GM23338 (cell line): ENCODE measurements at regions not wholly inside any gene's neighbourhood (a gene's known extent, or its start where the extent isn't known, plus 50 kb on each side); places are given as distances from the start of the nearest gene placed in this dataset.

Source experiments
- ATAC-seq: fragments of 200-7000 bp; cut with Tn5 transposase; 3 replicates; pipeline ENCODE4 v1.9.1; 2020
- DNase-seq: peaks from one replicate; pipeline ENCODE4 v3.0.0-alpha.2; 2015; ENCODE audit warnings: low spot score
- H2AFZ ChIP-seq: fragments of 200-600 bp; sonication (generic); 2 replicates; pipeline ENCODE4 v1.8.0; 2016; ENCODE audit warnings: antibody characterized with exemption, mild to moderate bottlenecking, moderate library complexity
- H3F3A ChIP-seq: fragments of 200-600 bp; sonication (generic); replicated peaks from 2 replicates; pipeline ENCODE4 v1.8.0; 2017; ENCODE audit warnings: antibody characterized with exemption, mixed run types, low read depth
- H3K27ac ChIP-seq: fragments of 200-600 bp; sonication (generic); 2 replicates; pipeline ENCODE4 v1.6.1; 2016; ENCODE audit warnings: low read depth
- H3K27me3 ChIP-seq: fragments of 200-600 bp; sonication (generic); 2 replicates; pipeline ENCODE4 v1.8.0; 2016; ENCODE audit warnings: mild to moderate bottlenecking, mixed run types, moderate library complexity; ENCODE audit not compliant: insufficient read depth
- H3K36me3 ChIP-seq: fragments of 200-600 bp; sonication (generic); 2 replicates; pipeline ENCODE4 v1.8.0; 2016; ENCODE audit warnings: mild to moderate bottlenecking; ENCODE audit not compliant: insufficient read depth
- H3K4me1 ChIP-seq: fragments of 200-600 bp; sonication (generic); 2 replicates; pipeline ENCODE4 v1.8.0; 2016; ENCODE audit warnings: mild to moderate bottlenecking, moderate library complexity; ENCODE audit not compliant: insufficient read depth
- H3K4me2 ChIP-seq: fragments of 200-600 bp; sonication (generic); 2 replicates; pipeline ENCODE4 v1.7.1; 2017; ENCODE audit warnings: mixed run types
- H3K4me3 ChIP-seq: fragments of 200-600 bp; sonication (generic); 2 replicates; pipeline ENCODE4 v1.6.1; 2016; ENCODE audit warnings: mixed run types
- H3K79me2 ChIP-seq: fragments of 200-600 bp; sonication (generic); replicated peaks from 2 replicates; pipeline ENCODE4 v1.8.0; 2017; ENCODE audit warnings: mild to moderate bottlenecking; ENCODE audit not compliant: insufficient read depth
- H3K9me2 ChIP-seq: fragments of 200-600 bp; sonication (generic); 2 replicates; pipeline ENCODE4 v1.8.0; 2017; ENCODE audit not compliant: insufficient read depth
- H4K20me1 ChIP-seq: fragments of 200-600 bp; sonication (generic); replicated peaks from 2 replicates; pipeline ENCODE4 v1.8.0; 2017; ENCODE audit warnings: mild to moderate bottlenecking; ENCODE audit not compliant: insufficient read depth
- H3K27ac Mint-ChIP-seq: 2 replicates; pipeline ENCODE4 v1.8.0; 2020; ENCODE audit warnings: inconsistent platforms, mild to moderate bottlenecking, moderate library complexity, mixed read lengths
- H3K27me3 Mint-ChIP-seq: 3 replicates; pipeline ENCODE4 v1.8.0; 2022; ENCODE audit warnings: low read depth, mild to moderate bottlenecking, moderate library complexity, mixed read lengths, inconsistent platforms; ENCODE audit not compliant: insufficient read depth, poor library complexity
- H3K36me3 Mint-ChIP-seq: 3 replicates; pipeline ENCODE4 v1.8.0; 2021; ENCODE audit warnings: low read depth, mild to moderate bottlenecking, inconsistent platforms, moderate library complexity, mixed read lengths
- H3K4me1 Mint-ChIP-seq: 3 replicates; pipeline ENCODE4 v1.8.0; 2020; ENCODE audit warnings: mild to moderate bottlenecking, inconsistent platforms, mixed read lengths
- H3K4me3 Mint-ChIP-seq: 3 replicates; pipeline ENCODE4 v1.8.0; 2021; ENCODE audit warnings: moderate library complexity, mild to moderate bottlenecking, inconsistent platforms, mixed read lengths
- H3K9me3 Mint-ChIP-seq: 3 replicates; pipeline ENCODE4 v1.8.0; 2020; ENCODE audit warnings: moderate library complexity, mild to moderate bottlenecking, inconsistent platforms, mixed read lengths
- ETS1 ChIP-seq: IDR thresholded peaks from 2 replicates; pipeline ENCODE4 v1.6.1; 2016; ENCODE audit warnings: antibody characterized with exemption
- EZH2 ChIP-seq: fragments of 200-600 bp; sonication (generic); IDR thresholded peaks from one replicate; pipeline ENCODE4 v1.8.0; 2017; ENCODE audit warnings: antibody characterized with exemption, mild to moderate bottlenecking, low read depth; ENCODE audit not compliant: unreplicated experiment
- EZH2phosphoT487 ChIP-seq: fragments of 200-600 bp; sonication (generic); IDR thresholded peaks from one replicate; pipeline ENCODE4 v1.8.1; 2018; ENCODE audit warnings: antibody characterized with exemption; ENCODE audit not compliant: unreplicated experiment
- JUNB ChIP-seq: IDR thresholded peaks from one replicate; pipeline ENCODE4 v1.6.1; 2016; ENCODE audit warnings: antibody characterized with exemption; ENCODE audit not compliant: unreplicated experiment
- NANOG ChIP-seq: IDR thresholded peaks from 2 replicates; pipeline ENCODE4 v1.6.1; 2016; ENCODE audit warnings: antibody characterized with exemption, borderline replicate concordance
- POLR2AphosphoS5 ChIP-seq: IDR thresholded peaks from 2 replicates; pipeline ENCODE4 v1.6.1; 2016; ENCODE audit warnings: antibody characterized with exemption, low read depth
- REST ChIP-seq: IDR thresholded peaks from one replicate; pipeline ENCODE4 v1.6.1; 2018; ENCODE audit warnings: antibody characterized with exemption; ENCODE audit not compliant: unreplicated experiment
- STAT1 ChIP-seq: IDR thresholded peaks from one replicate; pipeline ENCODE4 v1.6.1; 2016; ENCODE audit warnings: antibody characterized with exemption; ENCODE audit not compliant: unreplicated experiment
- ZNF114 ChIP-seq: fragments of 250-450 bp; sonication (Bioruptor Pico); IDR thresholded peaks from 2 replicates; pipeline ENCODE4 v1.5.0; 2020; ENCODE audit warnings: mild to moderate bottlenecking, moderate library complexity
- ZNF331 ChIP-seq: fragments of 250-450 bp; sonication (Bioruptor Pico); IDR thresholded peaks from 2 replicates; pipeline ENCODE4 v1.5.0; 2020; ENCODE audit warnings: low read depth, mild to moderate bottlenecking, moderate library complexity
- TF ChIP-seq, protein P1 (sequence below): fragments of 250-450 bp; sonication (Bioruptor Pico); IDR thresholded peaks from 2 replicates; pipeline ENCODE4 v1.5.0; 2020; ENCODE audit warnings: mild to moderate bottlenecking, moderate library complexity

DNA sequence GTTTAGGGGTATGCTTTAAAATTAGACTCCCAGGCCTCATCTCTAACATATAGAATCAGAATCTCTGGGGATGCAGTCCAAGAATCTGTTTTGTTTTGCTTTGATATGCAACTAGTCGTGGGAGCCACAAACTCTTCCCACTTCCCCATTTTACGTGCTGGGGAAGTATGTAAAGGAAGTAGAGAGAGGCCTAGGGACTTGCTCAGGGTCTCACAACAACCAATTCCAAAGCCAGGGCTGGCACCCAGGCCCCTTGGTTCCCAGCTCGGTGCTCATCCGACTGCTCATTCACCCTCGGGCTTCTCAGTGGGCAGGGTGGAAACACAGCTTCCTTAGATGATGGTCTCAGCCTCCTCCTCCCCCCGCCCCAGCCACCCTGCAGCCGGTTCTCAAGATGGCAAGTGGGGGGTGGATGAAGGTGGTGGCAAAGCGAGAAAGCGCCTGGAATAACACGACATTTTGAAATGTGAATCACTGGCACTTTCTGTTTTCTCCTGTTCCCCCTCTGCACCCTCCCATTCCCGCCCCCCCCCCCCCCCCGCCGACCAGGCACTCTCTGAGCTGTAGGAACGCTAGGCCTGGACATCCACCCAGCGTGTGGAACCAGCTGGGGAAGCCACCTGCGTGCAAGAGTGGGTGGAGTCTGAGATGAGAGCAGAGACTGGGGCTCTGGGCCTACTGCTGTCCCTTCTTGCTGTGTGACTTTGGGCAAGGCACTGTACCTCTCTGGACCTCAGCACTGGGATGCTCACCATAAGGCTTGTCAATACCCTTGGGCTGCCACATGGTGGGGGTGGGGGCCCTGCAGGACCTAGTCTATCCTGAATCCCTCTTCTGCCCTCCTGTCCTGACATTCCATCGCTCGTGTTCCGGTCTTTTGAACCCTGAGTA lies 214.5 kb downstream of the RPLP1 start (continued):
- TF ChIP-seq, protein P1, sequence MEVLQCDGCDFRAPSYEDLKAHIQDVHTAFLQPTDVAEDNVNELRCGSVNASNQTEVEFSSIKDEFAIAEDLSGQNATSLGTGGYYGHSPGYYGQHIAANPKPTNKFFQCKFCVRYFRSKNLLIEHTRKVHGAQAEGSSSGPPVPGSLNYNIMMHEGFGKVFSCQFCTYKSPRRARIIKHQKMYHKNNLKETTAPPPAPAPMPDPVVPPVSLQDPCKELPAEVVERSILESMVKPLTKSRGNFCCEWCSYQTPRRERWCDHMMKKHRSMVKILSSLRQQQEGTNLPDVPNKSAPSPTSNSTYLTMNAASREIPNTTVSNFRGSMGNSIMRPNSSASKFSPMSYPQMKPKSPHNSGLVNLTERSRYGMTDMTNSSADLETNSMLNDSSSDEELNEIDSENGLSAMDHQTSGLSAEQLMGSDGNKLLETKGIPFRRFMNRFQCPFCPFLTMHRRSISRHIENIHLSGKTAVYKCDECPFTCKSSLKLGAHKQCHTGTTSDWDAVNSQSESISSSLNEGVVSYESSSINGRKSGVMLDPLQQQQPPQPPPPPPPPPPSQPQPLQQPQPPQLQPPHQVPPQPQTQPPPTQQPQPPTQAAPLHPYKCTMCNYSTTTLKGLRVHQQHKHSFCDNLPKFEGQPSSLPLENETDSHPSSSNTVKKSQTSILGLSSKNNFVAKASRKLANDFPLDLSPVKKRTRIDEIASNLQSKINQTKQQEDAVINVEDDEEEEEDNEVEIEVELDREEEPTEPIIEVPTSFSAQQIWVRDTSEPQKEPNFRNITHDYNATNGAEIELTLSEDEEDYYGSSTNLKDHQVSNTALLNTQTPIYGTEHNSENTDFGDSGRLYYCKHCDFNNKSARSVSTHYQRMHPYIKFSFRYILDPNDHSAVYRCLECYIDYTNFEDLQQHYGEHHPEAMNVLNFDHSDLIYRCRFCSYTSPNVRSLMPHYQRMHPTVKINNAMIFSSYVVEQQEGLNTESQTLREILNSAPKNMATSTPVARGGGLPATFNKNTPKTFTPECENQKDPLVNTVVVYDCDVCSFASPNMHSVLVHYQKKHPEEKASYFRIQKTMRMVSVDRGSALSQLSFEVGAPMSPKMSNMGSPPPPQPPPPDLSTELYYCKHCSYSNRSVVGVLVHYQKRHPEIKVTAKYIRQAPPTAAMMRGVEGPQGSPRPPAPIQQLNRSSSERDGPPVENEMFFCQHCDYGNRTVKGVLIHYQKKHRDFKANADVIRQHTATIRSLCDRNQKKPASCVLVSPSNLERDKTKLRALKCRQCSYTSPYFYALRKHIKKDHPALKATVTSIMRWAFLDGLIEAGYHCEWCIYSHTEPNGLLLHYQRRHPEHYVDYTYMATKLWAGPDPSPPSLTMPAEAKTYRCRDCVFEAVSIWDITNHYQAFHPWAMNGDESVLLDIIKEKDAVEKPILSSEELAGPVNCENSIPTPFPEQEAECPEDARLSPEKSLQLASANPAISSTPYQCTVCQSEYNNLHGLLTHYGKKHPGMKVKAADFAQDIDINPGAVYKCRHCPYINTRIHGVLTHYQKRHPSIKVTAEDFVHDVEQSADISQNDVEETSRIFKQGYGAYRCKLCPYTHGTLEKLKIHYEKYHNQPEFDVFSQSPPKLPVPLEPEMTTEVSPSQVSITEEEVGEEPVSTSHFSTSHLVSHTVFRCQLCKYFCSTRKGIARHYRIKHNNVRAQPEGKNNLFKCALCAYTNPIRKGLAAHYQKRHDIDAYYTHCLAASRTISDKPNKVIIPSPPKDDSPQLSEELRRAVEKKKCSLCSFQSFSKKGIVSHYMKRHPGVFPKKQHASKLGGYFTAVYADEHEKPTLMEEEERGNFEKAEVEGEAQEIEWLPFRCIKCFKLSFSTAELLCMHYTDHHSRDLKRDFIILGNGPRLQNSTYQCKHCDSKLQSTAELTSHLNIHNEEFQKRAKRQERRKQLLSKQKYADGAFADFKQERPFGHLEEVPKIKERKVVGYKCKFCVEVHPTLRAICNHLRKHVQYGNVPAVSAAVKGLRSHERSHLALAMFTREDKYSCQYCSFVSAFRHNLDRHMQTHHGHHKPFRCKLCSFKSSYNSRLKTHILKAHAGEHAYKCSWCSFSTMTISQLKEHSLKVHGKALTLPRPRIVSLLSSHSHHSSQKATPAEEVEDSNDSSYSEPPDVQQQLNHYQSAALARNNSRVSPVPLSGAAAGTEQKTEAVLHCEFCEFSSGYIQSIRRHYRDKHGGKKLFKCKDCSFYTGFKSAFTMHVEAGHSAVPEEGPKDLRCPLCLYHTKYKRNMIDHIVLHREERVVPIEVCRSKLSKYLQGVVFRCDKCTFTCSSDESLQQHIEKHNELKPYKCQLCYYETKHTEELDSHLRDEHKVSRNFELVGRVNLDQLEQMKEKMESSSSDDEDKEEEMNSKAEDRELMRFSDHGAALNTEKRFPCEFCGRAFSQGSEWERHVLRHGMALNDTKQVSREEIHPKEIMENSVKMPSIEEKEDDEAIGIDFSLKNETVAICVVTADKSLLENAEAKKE (CRISPR knock-in tag) = no peak
- no peak for TF ChIP-seq NANOG
- no peak for TF ChIP-seq ETS1
- no peak for TF ChIP-seq POLR2AphosphoS5

DNA sequence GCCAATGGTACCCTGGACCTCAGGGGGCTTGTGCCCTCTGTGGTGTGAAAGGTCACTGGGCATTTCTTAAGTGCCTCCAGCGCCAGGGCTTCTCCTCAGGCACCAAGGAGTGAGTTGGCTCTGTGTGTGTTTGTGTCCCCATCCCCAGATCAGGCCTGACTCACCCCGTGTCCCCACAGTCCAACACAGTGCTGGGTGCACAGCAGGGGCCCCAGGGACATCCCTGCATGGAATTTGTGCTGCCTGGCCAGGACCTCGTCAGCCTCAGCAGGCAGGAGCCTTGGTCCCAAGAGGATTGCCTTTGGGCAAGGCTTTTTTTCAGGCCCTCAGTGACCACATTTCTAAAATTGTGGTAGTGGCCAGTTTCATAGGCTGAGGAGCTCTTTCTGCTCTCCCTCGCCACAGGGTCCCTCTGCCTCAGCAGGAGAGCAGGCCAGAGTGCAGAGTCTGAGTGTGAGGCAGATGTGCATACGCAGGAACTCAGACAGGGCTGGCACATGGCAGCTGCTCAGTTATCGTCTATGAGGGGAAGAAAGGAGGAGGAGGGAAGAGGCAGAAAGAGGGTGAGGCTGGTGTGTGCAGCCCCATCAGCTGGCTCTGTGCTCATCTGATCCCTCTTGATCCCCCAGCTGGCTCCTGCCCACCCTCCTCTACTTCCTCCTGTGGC lies 215.6 kb downstream of the RPLP1 start:
- Histone ChIP-seq H3K27ac (no peak overlapping the region), H3K4me3 (no peak overlapping the region), H3K79me2 (no peaks in the 10 kb centered on the region), H2AFZ (peak overlapping the region; percentile 47; the same call in 1 of the 2 replicates), H3K9me2 (no peaks in the 10 kb centered on the region), H3K4me1 (no peaks in the 10 kb centered on the region), H4K20me1 (no peaks in the 10 kb centered on the region), H3F3A (no peaks in the 10 kb centered on the region), H3K27me3 (no peaks in the 10 kb centered on the region), H3K36me3 (no peaks in the 10 kb centered on the region), H3K4me2 (no peak overlapping the region)
- Mint-ChIP-seq H3K27ac (no peak overlapping the region), H3K36me3 (no peaks in the 10 kb centered on the region), H3K4me1 (peaks cover 6% of the 10 kb centered on the region), H3K27me3 (peaks cover 2% of the 10 kb centered on the region), H3K4me3 (no peak overlapping the region), H3K9me3 (no peaks in the 10 kb centered on the region; the same call in 2 of the 3 replicates)
- no peak for ATAC-seq
- DNase-seq = no peak
- TF ChIP-seq ZNF331 (CRISPR knock-in tag) (no peak), REST (no peak), POLR2AphosphoS5 (no peak), EZH2phosphoT487 (no peak), EZH2 (no peak), ZNF114 (CRISPR knock-in tag) (no peak), JUNB (no peak), STAT1 (no peak), NANOG (no peak), ETS1 (no peak)
